PFSK-1 (cell line): ENCODE measurements at regions not wholly inside any gene's neighbourhood (a gene's known extent, or its start where the extent isn't known, plus 50 kb on each side); places are given as distances from the start of the nearest gene placed in this dataset.

ENCODE experiments used
- FOXP2 ChIP-seq: optimal IDR thresholded peaks from 2 replicates; pipeline ENCODE3; 2011; ENCODE audit warnings: borderline replicate concordance, control low read depth, inconsistent platforms; ENCODE audit not compliant: insufficient read depth; ENCODE audit errors: extremely low read length, extremely low read depth
- POLR2AphosphoS5 ChIP-seq: IDR thresholded peaks from 2 replicates; pipeline ENCODE4 v1.6.1; 2012; ENCODE audit warnings: low read depth, mild to moderate bottlenecking, control low read depth, low read length, moderate library complexity
- SIN3A ChIP-seq: IDR thresholded peaks from 2 replicates; pipeline ENCODE4 v1.6.1; 2012; ENCODE audit warnings: mild to moderate bottlenecking, low read length, moderate library complexity, borderline replicate concordance; ENCODE audit not compliant: insufficient read depth
- TAF1 ChIP-seq: IDR thresholded peaks from 2 replicates; pipeline ENCODE4 v1.6.1; 2012; ENCODE audit warnings: low read length, control low read depth, borderline replicate concordance; ENCODE audit not compliant: insufficient read depth
- TF ChIP-seq, protein P1 (sequence below), 2 experiments: IDR thresholded peaks; 2 replicates each; pipeline versions ENCODE4 v1.6.1 to v1.8.0; 2011 to 2012; ENCODE audit warnings: low read depth in 2 of 2, low read length in 2 of 2, control low read depth in 1 of 2, inconsistent platforms in 1 of 2, mild to moderate bottlenecking in 1 of 2, moderate library complexity in 1 of 2; ENCODE audit not compliant: insufficient read depth in 1 of 2

DNA sequence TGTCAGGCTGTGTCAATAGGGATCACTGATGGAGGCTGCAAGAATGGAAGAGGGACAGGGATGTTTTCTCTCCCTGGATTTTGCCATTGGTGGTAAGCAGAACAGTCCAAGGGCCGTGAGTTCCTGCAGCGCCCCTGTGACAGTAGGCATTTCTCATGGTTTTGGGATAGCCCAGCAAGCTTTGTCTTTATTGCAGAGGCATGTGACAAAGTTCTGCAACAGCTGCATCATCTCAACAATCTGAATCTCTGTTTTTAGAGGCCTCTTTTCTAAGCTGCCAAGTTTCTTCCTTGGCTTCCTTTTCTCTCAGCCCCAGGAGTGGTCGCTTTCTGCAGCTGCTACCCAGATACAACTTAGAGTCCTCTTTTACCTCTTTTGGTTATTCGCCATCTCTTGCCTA is 95.7 kb upstream of the TSHZ3 start:
- TF ChIP-seq SIN3A (no peak), FOXP2 (no peak), POLR2AphosphoS5 (no peak), TAF1 (no peak)
- TF ChIP-seq, protein P1, sequence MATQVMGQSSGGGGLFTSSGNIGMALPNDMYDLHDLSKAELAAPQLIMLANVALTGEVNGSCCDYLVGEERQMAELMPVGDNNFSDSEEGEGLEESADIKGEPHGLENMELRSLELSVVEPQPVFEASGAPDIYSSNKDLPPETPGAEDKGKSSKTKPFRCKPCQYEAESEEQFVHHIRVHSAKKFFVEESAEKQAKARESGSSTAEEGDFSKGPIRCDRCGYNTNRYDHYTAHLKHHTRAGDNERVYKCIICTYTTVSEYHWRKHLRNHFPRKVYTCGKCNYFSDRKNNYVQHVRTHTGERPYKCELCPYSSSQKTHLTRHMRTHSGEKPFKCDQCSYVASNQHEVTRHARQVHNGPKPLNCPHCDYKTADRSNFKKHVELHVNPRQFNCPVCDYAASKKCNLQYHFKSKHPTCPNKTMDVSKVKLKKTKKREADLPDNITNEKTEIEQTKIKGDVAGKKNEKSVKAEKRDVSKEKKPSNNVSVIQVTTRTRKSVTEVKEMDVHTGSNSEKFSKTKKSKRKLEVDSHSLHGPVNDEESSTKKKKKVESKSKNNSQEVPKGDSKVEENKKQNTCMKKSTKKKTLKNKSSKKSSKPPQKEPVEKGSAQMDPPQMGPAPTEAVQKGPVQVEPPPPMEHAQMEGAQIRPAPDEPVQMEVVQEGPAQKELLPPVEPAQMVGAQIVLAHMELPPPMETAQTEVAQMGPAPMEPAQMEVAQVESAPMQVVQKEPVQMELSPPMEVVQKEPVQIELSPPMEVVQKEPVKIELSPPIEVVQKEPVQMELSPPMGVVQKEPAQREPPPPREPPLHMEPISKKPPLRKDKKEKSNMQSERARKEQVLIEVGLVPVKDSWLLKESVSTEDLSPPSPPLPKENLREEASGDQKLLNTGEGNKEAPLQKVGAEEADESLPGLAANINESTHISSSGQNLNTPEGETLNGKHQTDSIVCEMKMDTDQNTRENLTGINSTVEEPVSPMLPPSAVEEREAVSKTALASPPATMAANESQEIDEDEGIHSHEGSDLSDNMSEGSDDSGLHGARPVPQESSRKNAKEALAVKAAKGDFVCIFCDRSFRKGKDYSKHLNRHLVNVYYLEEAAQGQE (IDR thresholded peaks at IDR 0.05; ENCODE audit: insufficient read depth in 1 of 2, low read depth in 2 of 2, low read length in 2 of 2), result no peak

DNA sequence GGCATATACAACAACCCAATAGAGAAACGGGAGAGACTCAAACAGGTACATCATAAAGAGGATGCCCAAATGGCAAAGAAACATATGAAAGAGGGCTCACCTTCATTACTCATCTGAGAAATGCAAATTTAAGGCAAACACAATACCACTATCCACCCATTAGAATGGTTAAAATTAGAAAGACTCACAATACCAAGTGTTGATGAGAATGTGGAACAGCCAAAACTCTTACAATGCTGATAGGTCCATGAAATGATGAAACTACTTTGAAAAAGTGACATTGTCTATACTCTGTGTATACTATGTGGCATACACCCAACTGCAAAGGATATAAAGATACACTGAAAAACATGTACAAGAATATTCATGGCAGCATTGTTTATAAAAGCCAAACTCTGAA is 96.2 kb upstream of the TSHZ3 start:
- TF ChIP-seq FOXP2 (no peak), SIN3A (no peak), POLR2AphosphoS5 (no peak), TAF1 (no peak)
- TF ChIP-seq, protein P1 (IDR thresholded peaks at IDR 0.05; ENCODE audit: insufficient read depth in 1 of 2, low read depth in 2 of 2, low read length in 2 of 2), result no peak

GRCh38 chr19:31448221-31448657 is 99.0 kb upstream of the TSHZ3 start:
- no peak for TF ChIP-seq SIN3A
- no peak for TF ChIP-seq TAF1
- TF ChIP-seq FOXP2, result no peak
- TF ChIP-seq POLR2AphosphoS5, result no peak
- TF ChIP-seq, protein P1 (IDR thresholded peaks at IDR 0.05; ENCODE audit: insufficient read depth in 1 of 2, low read depth in 2 of 2, low read length in 2 of 2), result no peak

- no peak for TF ChIP-seq TAF1
Measured at GRCh38 chr19:31449379-31449778, 100.1 kb upstream of the TSHZ3 start.

DNA sequence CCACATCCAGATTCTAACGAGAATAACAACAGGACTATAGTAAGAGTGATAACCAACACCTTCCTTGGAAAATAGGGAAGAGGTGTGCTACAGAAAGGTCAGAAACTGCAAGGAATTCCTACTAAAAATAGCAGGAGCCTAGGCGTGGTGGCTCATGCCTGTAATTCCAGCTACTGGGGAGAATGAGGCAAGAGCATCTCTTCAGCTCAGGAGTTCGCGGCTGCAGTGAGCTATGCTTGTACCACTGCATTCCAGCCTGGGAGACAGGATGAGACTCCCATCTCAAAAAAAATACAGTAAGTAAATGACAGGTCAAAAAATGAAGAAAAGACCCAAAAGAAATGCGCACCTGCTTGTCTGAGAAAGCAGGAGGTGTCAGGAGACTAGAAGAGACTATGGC is 101.5 kb upstream of the TSHZ3 start:
- TF ChIP-seq POLR2AphosphoS5 (no peak), FOXP2 (no peak), TAF1 (no peak), SIN3A (no peak)
- TF ChIP-seq, protein P1 (IDR thresholded peaks at IDR 0.05; ENCODE audit: insufficient read depth in 1 of 2, low read depth in 2 of 2, low read length in 2 of 2), result no peak
